ENCODE measurements at regions not wholly inside any gene's neighbourhood (a gene's known extent, or its start where the extent isn't known, plus 50 kb on each side); places are given as distances from the start of the nearest gene placed in this dataset.

- Histone ChIP-seq H3K27ac (ENCODE audit: insufficient read depth, low read depth, low read length) (no peak overlapping the region), H3K9ac (replicated peaks; ENCODE audit: extremely low read depth, insufficient read depth, low read length) (no peak overlapping the region), H3K9me3 (replicated peaks; ENCODE audit: control insufficient read depth, insufficient read depth, low read length) (peaks cover 2% of the 10 kb centered on the region), H3K4me2 (ENCODE audit: insufficient read depth, low read length) (no peak overlapping the region), H3K4me1 (ENCODE audit: control insufficient read depth, extremely low read depth, insufficient read depth, low read length) (no peaks in the 10 kb centered on the region), H3K79me2 (ENCODE audit: control insufficient read depth, insufficient read depth, low read length) (no peaks in the 10 kb centered on the region), H3K27me3 (ENCODE audit: control insufficient read depth in 2 of 2, insufficient read depth in 2 of 2, low read length in 2 of 2) (no peaks in the 10 kb centered on the region), H3K36me3 (ENCODE audit: control insufficient read depth in 2 of 2, extremely low read depth in 1 of 2, insufficient read depth in 2 of 2, low read length in 2 of 2) (no peaks in the 10 kb centered on the region), H3K9me1 (replicated peaks; ENCODE audit: control insufficient read depth, extremely low read depth, insufficient read depth, low read length) (no peaks in the 10 kb centered on the region), H3K4me3 (replicated peaks in 1 of 3; ENCODE audit: insufficient read depth in 1 of 3, low read depth in 1 of 3, low read length in 3 of 3) (no peak overlapping the region), H4K20me1 (replicated peaks; ENCODE audit: control insufficient read depth, extremely low read depth, insufficient read depth, low read length) (no peaks in the 10 kb centered on the region), H2AFZ (ENCODE audit: low read depth, low read length) (no peak overlapping the region)
- TF ChIP-seq FOS (IDR thresholded peaks at IDR 0.05; ENCODE audit: borderline replicate concordance, insufficient read depth, low read length): no peak
- TF ChIP-seq POLR2A (IDR thresholded peaks at IDR 0.05; ENCODE audit: low read depth, low read length): no peak
- no peak for TF ChIP-seq MAX (IDR thresholded peaks at IDR 0.05; ENCODE audit: insufficient read depth, insufficient read length)
- TF ChIP-seq MYC (IDR thresholded peaks at IDR 0.05; ENCODE audit: low read depth, low read length): no peak
- no peak for TF ChIP-seq EZH2 (IDR thresholded peaks at IDR 0.05; ENCODE audit: borderline replicate concordance, low read depth, low read length, severe bottlenecking)
- TF ChIP-seq JUN (IDR thresholded peaks at IDR 0.05; ENCODE audit: borderline replicate concordance, insufficient read depth, insufficient read length, low read depth): no peak
- no peak for TF ChIP-seq GATA2 (IDR thresholded peaks at IDR 0.05; ENCODE audit: insufficient read depth, insufficient read length, low read depth, low read length)
- TF ChIP-seq CTCF (IDR thresholded peaks at IDR 0.05; ENCODE audit: extremely low read depth in 1 of 2, insufficient read depth in 1 of 2, low read depth in 1 of 2, low read length in 2 of 2): no peak
- TF ChIP-seq POLR2AphosphoS5 (IDR thresholded peaks at IDR 0.05; ENCODE audit: insufficient read depth, low read depth, low read length): no peak
- no peak for DNase-seq (ENCODE audit: low read depth, low spot score)
- CTCF ChIA-PET: no interaction called here
- BruUV-seq (replicated peaks): no TSS peak
- POLR2A ChIA-PET: no interaction called here
- FAIRE-seq: no peak
- intact Hi-C loops (cut with micrococcal nuclease) (no loop called here), dilution Hi-C loops (cut with MboI; ENCODE audit: extremely low pct_ligation_motif_present, low sequenced_read_pairs) (no loop called here)
Measured at GRCh38 chr9:106177216-106177615, 482.9 kb downstream of the TMEM38B start.
